HCT116 (cell line): ENCODE measurements at regions not wholly inside any gene's neighbourhood (a gene's known extent, or its start where the extent isn't known, plus 50 kb on each side); places are given as distances from the start of the nearest gene placed in this dataset.

Source experiments
- ATAC-seq: fragments of 200-7000 bp; cut with Tn5 transposase; 2 replicates; pipeline ENCODE4 v1.9.1; 2020; ENCODE audit warnings: mild to moderate bottlenecking, moderate library complexity
- BruUV-seq: library from RNA; stranded (reverse); fragments of 400-500 nt; replicated peaks from 2 replicates; lab custom pipeline; 2021; lab: Mats Ljungman, UMichigan
- CTCF ChIA-PET: fragments of 300-600 bp; sonication (Branson Sonifier 250); formaldehyde crosslinking; loops from one replicate; lab custom pipeline; 2021; ENCODE audit warnings: antibody characterized with exemption; lab: Charles Lee
- POLR2A ChIA-PET: fragments of 300-600, 350-600 bp; sonication (Branson Sonifier 250); formaldehyde crosslinking; loops from one replicate; lab custom pipeline; 2021; ENCODE audit warnings: antibody characterized with exemption; lab: Charles Lee
- RAD21 ChIA-PET, 2 experiments: fragments of 300-600 bp; sonication (Branson Sonifier 250); formaldehyde crosslinking; loops; one replicate each; lab custom pipeline; 2023; ENCODE audit warnings: low total read pairs in 2 of 2; ENCODE audit not compliant: uncharacterized antibody in 2 of 2, unreplicated experiment in 2 of 2, low non-redundant PET in 1 of 2; lab: Charles Lee
- DNase-seq: peaks from one replicate; pipeline ENCODE4 v3.0.0-alpha.2; 2010; ENCODE audit warnings: low read depth, low spot score
- H2AFZ ChIP-seq: fragments of 200-600 bp; shearing (Covaris generic), sonication (generic); 2 replicates; pipeline ENCODE4 v1.6.1; 2017; ENCODE audit warnings: low read depth, mixed run types, mixed read lengths, antibody characterized with exemption, low read length; ENCODE audit not compliant: poor library complexity, severe bottlenecking
- H3K27ac ChIP-seq: 2 replicates; pipeline ENCODE4 v1.5.1; 2012; ENCODE audit warnings: low read depth, low read length
- H3K27me3 ChIP-seq: fragments of 200-600 bp; sonication (generic); 2 replicates; pipeline ENCODE4 v1.6.1; 2016; ENCODE audit warnings: mixed run types, low read length, mixed read lengths; ENCODE audit not compliant: insufficient read depth
- H3K36me3 ChIP-seq, 2 experiments: fragments of 200-500 bp in 1 of 2; fragments of 200-600 bp in 1 of 2; sonication (Bioruptor generic) in 1 of 2; sonication (generic) in 1 of 2; 2 replicates each; pipeline versions ENCODE4 v1.5.1 to v1.6.1; 2014 to 2016; ENCODE audit warnings: low read length in 2 of 2, inconsistent platforms in 1 of 2, mixed read lengths in 1 of 2, mixed run types in 1 of 2; ENCODE audit not compliant: insufficient read depth in 2 of 2, control insufficient read depth in 1 of 2
- H3K4me1 ChIP-seq, 2 experiments: fragments of 200-600 bp in 1 of 2; sonication (generic) in 1 of 2; 2 replicates each; pipeline versions ENCODE4 v1.5.1 to v1.6.1; 2012 to 2017; ENCODE audit warnings: low read length in 2 of 2, inconsistent platforms in 1 of 2, mild to moderate bottlenecking in 1 of 2, mixed read lengths in 1 of 2, mixed run types in 1 of 2, moderate library complexity in 1 of 2; ENCODE audit not compliant: insufficient read depth in 2 of 2, control insufficient read depth in 1 of 2
- H3K4me2 ChIP-seq: fragments of 200-600 bp; sonication (generic); 2 replicates; pipeline ENCODE4 v1.6.1; 2017; ENCODE audit warnings: mixed run types, low read length, mixed read lengths
- H3K4me3 ChIP-seq, 2 experiments: fragments of 200-600 bp in 1 of 2; sonication (generic) in 1 of 2; replicated peaks in 1 of 2; 2 replicates each; pipeline ENCODE4 v1.5.1; 2011 to 2016; ENCODE audit warnings: low read length in 2 of 2, control low read depth in 1 of 2, low read depth in 1 of 2, mild to moderate bottlenecking in 1 of 2, mixed read lengths in 1 of 2, mixed run types in 1 of 2
- H3K79me2 ChIP-seq: fragments of 200-600 bp; sonication (generic); 2 replicates; pipeline ENCODE4 v1.6.1; 2017; ENCODE audit warnings: mild to moderate bottlenecking, mixed run types, low read length, moderate library complexity, mixed read lengths; ENCODE audit not compliant: insufficient read depth
- H3K9ac ChIP-seq: fragments of 200-600 bp; sonication (generic); 2 replicates; pipeline ENCODE4 v1.6.1; 2016; ENCODE audit warnings: low read length, mixed read lengths
- H3K9me2 ChIP-seq: fragments of 200-600 bp; sonication (generic), shearing (Covaris generic); 2 replicates; pipeline ENCODE4 v1.6.1; 2017; ENCODE audit warnings: mixed run types, mild to moderate bottlenecking, moderate library complexity; ENCODE audit not compliant: insufficient read depth
- H3K9me3 ChIP-seq, 2 experiments: fragments of 200-500 bp in 1 of 2; fragments of 200-600 bp in 1 of 2; sonication (Bioruptor generic) in 1 of 2; sonication (generic) in 1 of 2; 2 replicates each; pipeline ENCODE4 v1.6.1; 2014 to 2017; ENCODE audit warnings: low read length in 2 of 2, mixed read lengths in 2 of 2, inconsistent platforms in 1 of 2, low read depth in 1 of 2, mild to moderate bottlenecking in 1 of 2, mixed run types in 1 of 2, moderate library complexity in 1 of 2; ENCODE audit not compliant: control insufficient read depth in 1 of 2, insufficient read depth in 1 of 2
- H4K20me1 ChIP-seq: fragments of 200-600 bp; sonication (generic), shearing (Covaris generic); 2 replicates; pipeline ENCODE4 v1.6.1; 2017; ENCODE audit warnings: mixed run types, mild to moderate bottlenecking, moderate library complexity; ENCODE audit not compliant: insufficient read depth
- EGR1 ChIP-seq: IDR thresholded peaks from 2 replicates; pipeline ENCODE4 v1.6.1; 2012; ENCODE audit warnings: low read depth
- EZH2 ChIP-seq: fragments of 200-600 bp; sonication (generic); IDR thresholded peaks from 2 replicates; pipeline ENCODE4 v1.6.1; 2017; ENCODE audit warnings: antibody characterized with exemption, mixed run types
- JUND ChIP-seq: IDR thresholded peaks from 2 replicates; pipeline ENCODE4 v1.6.1; 2012
- MAX ChIP-seq: IDR thresholded peaks from 2 replicates; pipeline ENCODE4 v1.6.1; 2012
- SP1 ChIP-seq: IDR thresholded peaks from 2 replicates; pipeline ENCODE4 v1.6.1; 2012; ENCODE audit warnings: low read depth
- TCF7L2 ChIP-seq: IDR thresholded peaks from 2 replicates; pipeline ENCODE4 v1.7.0; 2011; ENCODE audit warnings: borderline replicate concordance, inconsistent platforms; ENCODE audit not compliant: insufficient read depth, insufficient read length; ENCODE audit errors: extremely low read depth
- ZFX ChIP-seq: fragments of 450-650 bp; IDR thresholded peaks from 2 replicates; pipeline ENCODE4 v1.6.1; 2017
- intact Hi-C: fragments of 100-400 bp; cut with micrococcal nuclease; formaldehyde crosslinking; loops from 2 replicates; pipeline ENCODE4 v1.10.0; 2022
- TF ChIP-seq, protein P1 (sequence below): IDR thresholded peaks from 2 replicates; pipeline ENCODE4 v1.6.1; 2012

DNA sequence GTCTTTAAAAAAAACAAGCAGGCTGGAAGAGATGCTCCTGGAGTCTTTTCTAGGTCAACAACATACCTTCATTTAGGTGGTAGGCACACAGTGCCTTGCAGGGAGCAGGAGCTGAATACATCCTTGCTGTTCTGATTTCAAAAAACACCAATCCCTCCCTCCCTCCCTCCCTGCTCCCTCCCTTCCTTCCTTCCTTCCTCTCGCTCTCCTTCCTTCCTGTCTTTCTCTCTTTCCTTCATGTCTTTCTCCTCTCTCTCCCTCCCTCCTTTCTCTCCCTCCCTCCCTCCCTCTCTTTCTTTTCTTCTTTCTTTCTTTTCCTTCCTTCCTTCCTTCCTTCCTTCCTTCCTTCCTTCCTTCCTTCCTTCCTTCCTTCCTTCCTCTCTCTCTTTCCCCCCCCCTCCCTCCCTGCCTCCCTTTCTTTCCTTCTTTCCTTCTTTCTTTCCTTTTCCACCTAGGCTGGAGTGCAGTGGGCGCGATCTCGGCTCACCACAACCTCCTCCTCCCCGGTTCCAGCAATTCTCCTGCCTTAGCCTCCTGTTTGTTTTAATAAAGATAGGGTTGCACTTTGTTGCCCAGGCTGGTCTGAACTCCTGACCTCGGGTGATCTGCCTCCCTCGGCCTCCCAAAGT, 245.1 kb downstream of the MIAT start:
- TF ChIP-seq MAX, result no peak
- TF ChIP-seq JUND, result no peak
- no peak for TF ChIP-seq SP1
- TF ChIP-seq TCF7L2, result no peak
- RAD21 ChIA-PET, result no interaction called here
- POLR2A ChIA-PET, result no interaction called here
- ATAC-seq (no peak), DNase-seq (no peak)
- Histone ChIP-seq H3K27me3 (peaks cover 77% of the 10 kb centered on the region), H3K4me1 (no peaks in the 10 kb centered on the region), H3K9ac (no peak overlapping the region), H4K20me1 (no peaks in the 10 kb centered on the region), H3K27ac (no peak overlapping the region), H3K36me3 (no peaks in the 10 kb centered on the region), H3K79me2 (no peaks in the 10 kb centered on the region), H3K4me3 (no peak overlapping the region), H3K4me2 (no peak overlapping the region), H3K9me2 (no peaks in the 10 kb centered on the region), H2AFZ (no peak overlapping the region), H3K9me3 (no peaks in the 10 kb centered on the region)
- BruUV-seq, result no TSS peak
- intact Hi-C loops, result no loop called here
- CTCF ChIA-PET, result no interaction called here

GRCh38 chr22:26903030-26903856, 245.9 kb downstream of the MIAT start:
- Histone ChIP-seq H3K36me3 (no peaks in the 10 kb centered on the region), H3K4me2 (no peak overlapping the region), H2AFZ (no peak overlapping the region), H3K79me2 (no peaks in the 10 kb centered on the region), H3K4me1 (no peaks in the 10 kb centered on the region), H3K9me2 (no peaks in the 10 kb centered on the region), H3K9me3 (no peaks in the 10 kb centered on the region)
- intact Hi-C loops, result no loop called here
- ATAC-seq, result no peak
- BruUV-seq, result no TSS peak
- TF ChIP-seq, protein P1, sequence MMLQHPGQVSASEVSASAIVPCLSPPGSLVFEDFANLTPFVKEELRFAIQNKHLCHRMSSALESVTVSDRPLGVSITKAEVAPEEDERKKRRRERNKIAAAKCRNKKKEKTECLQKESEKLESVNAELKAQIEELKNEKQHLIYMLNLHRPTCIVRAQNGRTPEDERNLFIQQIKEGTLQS, result no peak
- TF ChIP-seq ZFX (no peak), EZH2 (no peak), EGR1 (no peak)
- TF ChIP-seq, all 23 proteins: peak for 0
- H3K9ac ChIP-seq, result no peak overlapping the region
- H4K20me1 ChIP-seq, result no peaks in the 10 kb centered on the region
- H3K27me3 ChIP-seq, result peaks cover 74% of the 10 kb centered on the region
- ChIA-PET RAD21 (no interaction called here), CTCF (no interaction called here), POLR2A (no interaction called here)
- no peak overlapping the region for H3K4me3 ChIP-seq
- DNase-seq, result no peak
- no peak overlapping the region for H3K27ac ChIP-seq
